ENCODE measurements at regions not wholly inside any gene's neighbourhood (a gene's known extent, or its start where the extent isn't known, plus 50 kb on each side); places are given as distances from the start of the nearest gene placed in this dataset.

DNA sequence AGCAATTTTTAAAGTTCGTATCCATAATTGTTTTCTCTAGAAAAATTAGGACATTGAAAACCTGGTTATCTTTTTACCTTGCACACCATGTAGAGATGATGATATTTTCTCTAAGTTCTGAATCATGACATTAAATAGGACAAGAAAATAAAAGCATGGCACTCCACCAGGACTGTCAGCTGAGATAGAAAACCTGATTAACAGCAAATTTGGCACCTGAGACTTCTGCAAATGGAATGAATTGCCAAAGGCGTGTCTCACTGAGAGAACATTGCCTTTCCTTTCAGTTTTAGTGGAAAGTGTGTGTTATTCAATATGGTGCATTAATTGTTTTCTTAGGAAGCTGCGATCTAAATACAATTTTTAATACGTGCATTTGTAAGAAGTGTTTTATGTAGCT is 164.7 kb downstream of the LRRC30 start:
- CTCF ChIA-PET = no interaction called here
- POLR2A ChIA-PET = no interaction called here

- POLR2A ChIA-PET = no interaction called here
- CTCF ChIA-PET = no interaction called here
Measured at GRCh38 chr18:7413906-7414305, 153.2 kb upstream of the PTPRM start.

- CTCF ChIA-PET = no interaction called here
Measured at GRCh38 chr18:7414459-7414858, 152.7 kb upstream of the PTPRM start.

DNA sequence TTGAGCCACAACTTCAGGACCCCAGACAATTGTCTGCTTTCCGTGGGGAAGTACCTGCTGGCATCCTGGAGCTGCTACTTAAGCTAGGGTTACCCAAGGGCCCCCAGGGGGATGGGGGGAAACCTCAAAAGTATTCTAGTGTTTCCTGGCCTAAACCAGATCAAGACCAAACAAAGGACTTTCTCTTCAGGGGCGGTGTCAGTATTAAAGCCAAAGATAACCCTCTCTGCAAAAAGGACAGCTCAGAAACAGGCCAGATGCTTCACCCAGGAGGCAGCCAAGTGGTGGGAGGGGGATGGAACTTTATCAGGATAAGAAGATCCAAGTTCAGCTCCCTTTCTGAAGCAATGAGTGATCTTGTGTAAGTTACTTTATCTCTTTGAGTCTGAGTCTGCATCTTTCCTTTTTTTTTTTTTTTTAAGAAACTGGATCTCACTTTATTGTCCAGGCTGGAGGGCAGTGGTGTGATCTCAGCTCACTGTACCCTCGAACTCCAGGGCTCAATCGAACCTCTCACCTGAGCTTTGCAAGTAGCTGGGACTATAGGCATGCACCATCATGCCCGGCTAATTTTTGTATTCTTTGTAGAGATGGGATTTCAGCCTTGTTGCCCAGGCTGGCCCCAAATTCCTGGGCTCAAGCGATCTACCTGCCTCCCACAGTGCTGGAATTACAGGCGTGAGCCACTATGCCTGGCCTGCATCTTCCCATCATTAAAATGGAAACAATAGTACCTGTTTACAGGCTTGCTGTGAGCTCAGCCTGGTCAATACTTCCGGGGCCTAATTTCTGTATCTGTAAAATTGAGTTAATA is 151.8 kb upstream of the PTPRM start:
- POLR2A ChIA-PET = no interaction called here
- CTCF ChIA-PET = no interaction called here

More at GRCh38 chr18:7414459-7414858, 152.7 kb upstream of the PTPRM start:
- POLR2A ChIA-PET = no interaction called here

- ChIA-PET CTCF (no interaction called here), POLR2A (no interaction called here)
Measured at GRCh38 chr18:7417727-7418126, 149.4 kb upstream of the PTPRM start.

DNA sequence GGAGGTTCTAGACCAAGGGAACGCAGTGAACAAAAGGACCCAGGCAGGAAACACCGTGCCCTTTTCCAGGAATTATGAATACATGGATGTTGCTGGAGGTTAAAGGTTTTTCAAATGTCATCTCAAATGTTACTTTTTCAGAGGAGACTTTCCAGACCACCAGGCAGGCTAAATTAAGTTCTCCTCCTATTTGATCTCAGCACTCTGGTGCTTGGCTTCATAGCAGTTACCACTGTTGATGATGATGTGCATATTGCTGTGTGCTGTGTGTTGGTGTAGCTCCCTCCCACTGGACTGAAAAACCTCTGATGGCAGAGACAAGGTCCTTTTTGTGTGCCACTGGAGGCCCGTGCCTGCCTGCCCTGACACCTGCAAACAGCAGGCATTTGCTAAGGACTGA is 137.3 kb upstream of the PTPRM start:
- ChIA-PET CTCF (no interaction called here), POLR2A (no interaction called here)

- CTCF ChIA-PET = interaction anchor here (0.7 kb wide), 1 partner anchor 58 kb away, joined by 3 read pairs; no protein-coding TSS in a partner anchor
- POLR2A ChIA-PET = no interaction called here
Measured at GRCh38 chr18:7436166-7436565, 130.9 kb upstream of the PTPRM start.

DNA sequence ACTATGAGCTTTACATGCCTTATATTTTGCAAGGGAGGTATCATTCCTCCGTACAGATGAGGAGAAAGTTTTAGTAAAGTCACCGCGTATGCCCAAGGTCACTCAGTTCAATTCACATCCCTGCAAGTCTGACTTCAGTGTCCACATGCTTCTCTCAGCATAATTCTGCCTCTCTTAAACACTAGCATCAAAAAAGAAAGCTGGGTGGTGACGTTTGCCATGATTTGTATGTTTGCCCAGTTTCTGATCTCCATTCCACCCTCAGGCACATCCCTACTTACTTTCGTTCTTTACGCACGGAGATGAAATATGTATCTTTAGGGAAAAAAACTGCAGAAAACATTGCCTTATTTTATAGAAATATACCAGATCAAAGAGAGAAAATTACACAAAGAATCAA is 129.2 kb upstream of the PTPRM start:
- POLR2A ChIA-PET = no interaction called here

GRCh38 chr18:7438646-7439045 is 128.5 kb upstream of the PTPRM start:
- POLR2A ChIA-PET = no interaction called here
- CTCF ChIA-PET = no interaction called here

More for the DNA sequence above, 129.2 kb upstream of the PTPRM start:
- CTCF ChIA-PET = interaction anchor here (0.6 kb wide), 1 partner anchor 288 kb away, joined by 3 read pairs; no protein-coding TSS in a partner anchor

DNA sequence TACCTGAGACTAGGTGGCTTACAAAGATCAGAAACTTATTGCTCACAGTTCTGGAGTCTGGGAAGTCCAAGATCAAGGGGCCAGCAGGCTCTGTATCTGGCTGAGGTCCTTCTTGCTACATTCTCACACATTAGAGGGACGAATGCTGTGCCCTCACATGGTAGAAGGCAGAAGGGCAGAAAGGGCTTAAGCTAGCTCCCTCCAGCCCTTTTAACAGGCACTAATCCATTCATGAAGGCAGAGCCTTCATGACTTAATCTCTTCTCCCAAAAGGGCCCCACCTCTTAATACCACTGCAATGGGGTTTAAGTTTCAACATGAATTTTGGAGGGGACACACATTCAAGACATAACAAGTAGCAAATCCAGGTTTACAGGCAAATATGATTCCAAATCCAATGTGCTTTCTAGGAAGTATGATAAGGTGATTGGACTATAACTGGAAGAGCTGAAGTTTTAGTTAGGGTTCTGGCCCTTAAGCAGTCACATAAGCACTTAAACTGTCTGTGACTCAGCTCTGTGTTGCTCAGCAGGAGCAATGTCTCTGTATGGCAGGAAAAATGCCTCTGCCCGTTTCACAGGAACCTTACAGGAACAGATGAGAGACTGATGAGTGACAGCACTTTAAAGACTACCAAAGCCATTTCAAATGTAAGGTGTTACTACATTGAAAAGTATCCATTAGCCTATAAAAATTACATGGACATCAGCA is 119.6 kb upstream of the PTPRM start:
- ChIA-PET CTCF (no interaction called here), POLR2A (no interaction called here)

DNA sequence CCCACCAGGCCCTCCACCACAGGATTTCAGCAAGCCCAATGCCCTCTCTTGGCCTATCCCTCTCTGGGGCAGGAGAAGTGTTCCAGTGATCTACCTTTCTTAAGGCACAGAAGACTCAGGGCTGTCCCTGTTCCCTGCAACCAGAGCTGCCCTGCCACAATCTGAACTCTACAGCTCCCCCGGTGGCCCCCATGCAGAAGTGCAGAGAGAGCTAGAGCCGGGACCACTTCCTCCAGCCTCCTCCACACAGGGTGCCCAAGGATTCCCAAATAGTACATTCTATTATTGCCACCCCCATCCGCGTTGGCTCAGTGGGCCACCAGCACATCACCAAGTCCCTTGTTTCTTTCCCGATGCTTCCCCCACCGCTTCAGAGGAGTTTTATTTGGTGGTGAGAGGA is 114.8 kb upstream of the PTPRM start:
- POLR2A ChIA-PET = no interaction called here
- CTCF ChIA-PET = no interaction called here

GRCh38 chr18:7454429-7454828 is 112.7 kb upstream of the PTPRM start:
- POLR2A ChIA-PET = no interaction called here
- CTCF ChIA-PET = no interaction called here

DNA sequence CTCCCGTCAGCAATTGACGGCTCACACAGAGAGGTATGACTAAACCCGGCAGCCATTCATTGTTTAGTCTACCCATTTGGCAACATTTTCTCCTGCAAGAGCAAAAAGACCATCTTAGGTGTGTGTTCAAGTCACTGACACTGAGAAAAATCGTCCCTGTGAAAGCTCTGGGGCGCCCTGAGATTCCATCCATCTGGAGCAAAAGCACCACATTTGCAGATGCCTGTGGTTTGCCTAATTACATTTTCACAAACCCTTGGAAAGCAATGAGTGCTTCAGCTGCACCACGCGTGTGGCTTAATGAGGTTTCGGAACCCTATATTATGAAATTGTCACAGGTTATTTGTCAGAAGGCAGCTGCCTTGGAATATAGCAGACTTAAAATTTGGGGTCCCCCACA is 110.7 kb upstream of the PTPRM start:
- CTCF ChIA-PET = no interaction called here
- POLR2A ChIA-PET = no interaction called here

DNA sequence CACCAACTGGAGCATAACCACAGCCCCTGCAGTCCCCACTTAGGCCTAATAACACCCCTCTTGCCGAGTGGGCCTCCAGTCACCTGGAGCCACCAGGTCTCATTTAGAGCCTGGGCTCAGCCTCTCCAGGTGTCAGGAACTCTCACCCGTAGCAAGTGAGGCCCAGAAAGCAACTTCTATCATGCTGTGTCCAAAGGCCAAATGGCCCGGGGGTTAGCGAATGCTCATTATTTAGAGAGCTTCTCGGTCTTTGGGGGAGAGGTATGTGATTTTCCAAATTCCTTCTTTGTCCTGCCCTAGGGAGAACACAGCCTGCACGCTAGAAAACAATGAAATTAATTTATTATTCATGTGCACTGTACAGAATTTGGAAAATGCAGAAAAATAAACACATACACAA is 109.9 kb upstream of the PTPRM start:
- POLR2A ChIA-PET = no interaction called here
- CTCF ChIA-PET = no interaction called here

DNA sequence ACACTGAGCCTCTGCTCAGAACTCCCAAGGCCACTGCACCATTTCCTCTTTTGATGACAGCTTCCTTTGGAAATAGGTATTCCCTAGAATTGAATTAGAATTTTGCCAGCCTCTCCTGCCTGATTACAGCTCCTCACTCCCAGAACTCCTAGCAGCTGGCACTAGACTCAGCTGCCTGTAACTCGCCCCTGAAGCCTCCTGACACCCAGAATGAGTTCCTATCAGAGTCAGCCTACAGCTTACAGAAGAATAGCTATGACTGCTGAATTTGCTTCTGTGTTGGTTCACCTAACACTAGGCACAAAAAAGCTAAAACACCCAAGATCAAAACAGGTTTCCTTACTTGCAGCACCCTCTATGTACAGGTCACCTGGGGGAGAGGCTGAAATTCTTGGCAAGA is 108.2 kb upstream of the PTPRM start:
- ChIA-PET POLR2A (no interaction called here), CTCF (no interaction called here)

DNA sequence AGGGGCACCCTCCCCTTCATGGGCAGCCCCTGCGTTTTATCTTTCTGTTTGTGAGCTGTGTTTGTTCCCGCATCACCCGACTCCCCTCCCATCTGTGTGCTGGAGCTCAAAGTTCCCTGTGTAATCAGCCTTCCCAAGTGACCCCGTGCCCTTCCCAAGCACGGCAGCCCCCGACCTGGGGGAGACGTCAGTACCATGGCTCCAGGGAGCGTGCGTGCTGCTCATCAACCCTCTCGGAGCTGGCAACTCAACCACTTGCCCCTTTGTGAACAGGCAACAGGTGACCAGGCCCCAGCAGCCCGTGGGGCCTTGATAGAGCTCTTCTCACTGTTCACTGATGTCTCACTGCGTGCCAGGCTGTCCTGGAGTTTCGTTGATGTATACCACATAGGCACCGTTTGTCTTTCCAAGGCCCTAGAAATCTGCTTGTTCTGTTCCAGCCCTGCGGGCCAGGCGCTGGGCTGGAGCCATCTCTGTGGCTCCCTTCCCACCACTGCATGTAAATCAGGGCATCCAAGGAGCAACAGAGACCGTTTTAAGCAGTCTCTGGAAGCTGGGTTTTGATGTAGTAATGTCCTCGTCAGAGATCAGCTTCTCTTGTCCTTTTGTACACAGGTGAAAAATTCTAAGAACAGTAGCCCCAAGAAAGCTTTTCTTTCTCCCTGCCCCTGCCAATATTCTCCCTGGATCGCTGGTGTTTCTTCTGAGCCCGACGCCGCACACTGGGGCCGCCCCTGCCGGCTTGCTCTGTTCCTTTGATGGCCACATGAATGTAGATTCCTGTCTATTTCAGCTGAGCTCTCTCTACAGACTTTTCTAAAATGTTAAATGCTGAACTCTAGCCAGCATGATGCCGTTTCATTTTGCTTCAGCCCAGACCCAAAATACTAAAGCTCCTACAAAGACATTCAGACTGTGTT is 107.0 kb upstream of the PTPRM start:
- ChIA-PET POLR2A (no interaction called here), CTCF (no interaction called here)

DNA sequence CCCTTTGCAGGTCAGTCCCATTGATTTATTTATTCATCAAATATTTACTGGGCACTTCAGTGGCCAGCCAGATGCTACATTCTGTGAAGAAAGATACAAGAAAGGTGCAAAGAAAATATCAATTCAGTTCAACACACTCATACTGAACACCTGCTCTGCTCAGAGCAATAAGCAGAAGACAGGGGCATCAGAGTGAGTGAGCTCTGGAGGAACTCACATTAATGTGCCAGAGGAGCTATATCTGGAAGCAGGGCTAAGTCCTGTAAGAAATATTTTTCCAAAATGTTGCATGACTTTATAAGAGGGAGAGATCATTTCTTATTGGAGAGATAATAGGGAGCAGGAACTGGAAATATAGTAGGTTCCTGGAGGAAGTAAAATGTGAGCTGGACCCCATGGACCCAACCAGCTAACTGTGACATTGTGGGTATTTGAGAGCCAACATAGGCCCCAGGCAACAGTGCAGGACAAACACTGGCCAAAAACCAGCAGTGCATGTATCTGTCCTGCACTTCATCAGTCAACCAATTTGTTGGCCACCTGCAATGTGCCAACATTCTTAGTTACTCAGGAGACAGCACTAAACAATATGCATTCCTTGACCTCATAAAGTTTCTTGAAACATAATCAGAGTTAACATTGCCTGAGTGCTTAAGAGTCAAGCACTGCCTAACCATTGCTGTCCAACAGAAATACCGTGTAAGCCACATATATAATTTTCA is 102.7 kb upstream of the PTPRM start:
- CTCF ChIA-PET = no interaction called here
- POLR2A ChIA-PET = no interaction called here

DNA sequence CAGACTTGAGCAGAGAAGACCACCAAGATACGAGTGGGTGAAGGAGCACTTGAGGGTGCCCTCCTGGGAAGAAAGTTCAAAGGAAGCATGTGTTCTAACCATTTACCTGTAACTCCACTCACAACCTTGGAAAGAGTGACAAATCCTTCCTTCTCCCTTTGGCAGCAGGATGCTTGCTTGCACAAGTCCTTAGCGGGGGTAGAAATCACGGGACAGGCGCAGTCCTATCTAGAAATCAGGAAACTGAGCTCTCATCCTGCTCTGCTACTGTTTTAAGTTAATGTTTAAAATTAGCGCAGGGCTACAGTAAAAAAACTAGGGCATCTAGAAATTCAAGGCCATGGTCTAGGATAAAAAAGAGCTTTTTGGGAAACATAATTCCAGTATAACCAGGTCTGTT is 100.9 kb upstream of the PTPRM start:
- POLR2A ChIA-PET = no interaction called here
- CTCF ChIA-PET = no interaction called here

DNA sequence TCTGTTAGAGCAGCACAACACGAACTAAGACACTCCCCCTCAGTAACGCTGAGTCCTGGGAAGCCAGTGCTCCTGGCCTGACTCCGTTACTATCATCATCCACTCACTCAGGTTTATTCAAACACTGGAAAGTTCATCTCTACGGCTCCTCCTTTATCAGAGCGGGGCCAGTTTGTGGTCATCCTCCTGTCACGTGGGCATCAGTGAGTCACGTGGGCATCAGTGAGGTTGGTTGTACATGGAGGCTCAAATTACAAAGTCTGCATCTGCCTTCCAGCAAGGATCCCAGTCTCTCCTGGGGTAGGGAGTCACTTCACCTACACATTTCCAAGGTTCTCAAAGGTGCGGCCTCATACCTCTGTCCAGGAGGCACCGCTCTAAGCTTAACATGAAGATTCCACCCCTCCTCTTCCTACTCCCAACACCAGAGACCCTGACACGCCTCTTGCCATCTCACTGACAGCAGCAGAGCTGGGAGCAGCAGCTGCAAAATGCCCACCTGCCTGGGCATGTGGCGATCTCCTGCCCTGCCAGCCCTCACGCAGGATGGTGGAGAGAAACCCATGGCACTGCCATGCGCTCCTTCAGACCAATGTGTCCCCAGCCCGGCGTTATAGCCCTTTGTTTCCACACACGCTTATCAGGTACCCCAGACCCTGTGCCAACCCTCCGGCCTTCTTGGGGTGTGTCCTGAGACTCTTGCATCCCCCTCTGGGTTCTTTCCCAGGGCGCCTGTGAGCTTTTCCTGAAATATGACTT is 99.2 kb upstream of the PTPRM start:
- POLR2A ChIA-PET = no interaction called here
- CTCF ChIA-PET = no interaction called here

- CTCF ChIA-PET = no interaction called here
- POLR2A ChIA-PET = no interaction called here
Measured at GRCh38 chr18:7470101-7470500, 97.0 kb upstream of the PTPRM start.
